ENCODE measurements at regions not wholly inside any gene's neighbourhood (a gene's known extent, or its start where the extent isn't known, plus 50 kb on each side); places are given as distances from the start of the nearest gene placed in this dataset.

DNA sequence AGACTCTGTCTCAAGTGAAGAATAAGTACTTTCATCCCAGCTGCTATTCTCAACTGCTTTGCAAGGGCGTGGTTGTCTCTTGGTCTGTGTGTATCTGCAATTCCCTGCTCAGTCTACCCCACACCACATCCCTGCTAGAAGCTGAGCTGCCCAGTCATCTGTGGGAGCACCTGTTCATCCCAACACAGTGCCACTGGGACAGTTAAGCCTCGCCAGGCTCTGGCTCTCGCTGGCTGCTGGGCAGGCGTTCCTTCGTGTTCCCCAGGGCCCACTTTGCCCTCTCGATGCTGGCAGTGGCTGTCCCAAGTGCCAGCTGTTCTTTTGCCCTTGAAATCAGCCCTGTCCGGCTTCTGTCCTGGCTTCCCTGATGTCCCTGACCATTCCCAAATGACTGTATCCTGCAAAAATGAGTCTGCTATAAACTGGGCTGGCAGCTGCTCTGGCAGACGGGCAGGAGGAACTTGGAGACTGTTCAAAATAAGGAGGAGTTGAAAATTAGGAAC is 91.6 kb upstream of the KLHL25 start:
- TF ChIP-seq NFRKB (IDR thresholded peaks at IDR 0.05): no peak
- no peak for TF ChIP-seq TARDBP (IDR thresholded peaks at IDR 0.05)

Measured in HEK293T (cell line).